HG02798 (cell line): ENCODE measurements at regions not wholly inside any gene's neighbourhood (a gene's known extent, or its start where the extent isn't known, plus 50 kb on each side); places are given as distances from the start of the nearest gene placed in this dataset.

Experiments
- ATAC-seq: cut with Tn5 transposase; IDR thresholded peaks from one replicate; pipeline ENCODE4 v1.9.1; 2021; ENCODE audit warnings: mild to moderate bottlenecking; ENCODE audit not compliant: unreplicated experiment, poor library complexity

DNA sequence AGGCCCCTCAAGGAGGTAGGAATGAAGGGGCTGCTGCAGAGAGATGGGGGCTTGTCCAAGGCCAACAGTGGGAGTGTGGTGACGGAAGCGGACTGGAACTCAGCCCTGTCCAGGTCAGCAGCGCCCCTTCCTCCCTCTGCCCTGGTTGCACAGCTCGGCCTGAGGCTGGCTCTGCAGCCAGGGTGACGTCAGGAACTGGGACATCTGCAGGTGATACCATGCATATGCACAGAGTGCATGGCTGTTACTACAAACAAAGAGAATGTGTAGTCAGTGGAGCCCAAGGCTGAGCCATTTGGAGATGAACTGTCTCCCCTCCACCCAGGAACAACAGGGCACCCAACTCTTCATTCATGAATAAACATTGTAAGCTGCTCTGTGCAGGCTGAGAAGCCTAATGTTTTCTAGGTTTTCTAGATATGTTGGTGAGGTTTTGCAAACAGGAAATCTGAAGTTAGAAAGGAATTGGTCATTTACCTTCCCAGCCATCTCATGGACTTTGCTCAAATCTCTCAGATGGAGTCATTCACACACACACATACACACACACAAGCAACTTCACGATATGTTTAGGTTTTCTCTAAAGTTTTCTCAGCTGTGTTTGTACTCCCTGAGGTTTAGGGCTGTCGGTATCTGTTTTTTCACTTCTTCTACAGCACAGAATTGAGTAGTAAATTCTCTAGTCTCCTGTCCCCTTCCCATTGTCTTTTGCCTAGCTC is 117.2 kb downstream of the TLE3 start:
- no peak for ATAC-seq

DNA sequence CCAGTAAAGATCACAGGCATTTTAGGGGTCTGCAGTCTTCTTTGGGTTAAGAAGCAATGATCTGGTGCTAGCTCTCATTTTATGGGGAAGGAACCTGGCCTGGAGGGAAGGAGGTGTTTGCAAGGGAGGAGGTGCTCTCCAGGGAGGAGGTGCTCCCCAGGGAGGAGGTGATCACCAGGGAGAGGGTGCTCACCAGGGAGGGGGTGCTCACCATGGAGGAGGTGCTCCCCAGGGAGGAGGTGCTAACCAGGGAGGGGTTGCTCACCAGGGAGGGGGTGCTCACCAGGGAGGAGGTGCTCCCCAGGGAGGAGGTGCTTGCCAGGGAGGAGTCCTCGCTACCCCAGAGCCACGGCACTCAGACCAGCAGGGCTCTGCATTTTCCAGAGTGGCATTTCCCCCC is 115.7 kb downstream of the TLE3 start:
- no peak for ATAC-seq

DNA sequence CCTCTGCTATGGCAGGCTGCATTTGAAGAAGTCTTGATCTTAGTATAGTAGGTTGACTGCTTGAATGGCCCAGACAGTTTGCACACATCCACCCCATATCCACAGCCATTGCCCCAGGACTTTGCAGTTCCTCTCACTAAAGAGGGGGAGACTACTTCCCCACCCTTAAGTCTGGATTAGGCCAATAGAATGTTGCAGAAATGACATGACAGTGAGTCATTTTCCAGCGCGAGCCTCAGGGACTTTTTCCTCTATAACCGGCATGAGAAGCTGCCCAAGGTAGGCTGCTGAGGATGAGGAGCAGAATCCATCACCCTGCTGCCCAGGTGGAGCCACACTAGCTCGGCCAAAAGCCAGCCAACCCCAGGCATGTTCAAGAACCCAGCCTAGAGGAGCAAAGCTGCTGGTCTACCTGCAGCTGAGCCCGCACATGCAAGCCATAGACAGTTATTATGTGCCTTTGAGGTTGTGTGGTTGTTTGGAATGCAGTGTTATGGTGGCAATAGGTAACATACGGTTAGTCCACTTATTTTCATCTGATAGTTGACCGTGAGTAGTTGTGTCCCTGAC is 113.9 kb downstream of the TLE3 start:
- ATAC-seq: no peak

DNA sequence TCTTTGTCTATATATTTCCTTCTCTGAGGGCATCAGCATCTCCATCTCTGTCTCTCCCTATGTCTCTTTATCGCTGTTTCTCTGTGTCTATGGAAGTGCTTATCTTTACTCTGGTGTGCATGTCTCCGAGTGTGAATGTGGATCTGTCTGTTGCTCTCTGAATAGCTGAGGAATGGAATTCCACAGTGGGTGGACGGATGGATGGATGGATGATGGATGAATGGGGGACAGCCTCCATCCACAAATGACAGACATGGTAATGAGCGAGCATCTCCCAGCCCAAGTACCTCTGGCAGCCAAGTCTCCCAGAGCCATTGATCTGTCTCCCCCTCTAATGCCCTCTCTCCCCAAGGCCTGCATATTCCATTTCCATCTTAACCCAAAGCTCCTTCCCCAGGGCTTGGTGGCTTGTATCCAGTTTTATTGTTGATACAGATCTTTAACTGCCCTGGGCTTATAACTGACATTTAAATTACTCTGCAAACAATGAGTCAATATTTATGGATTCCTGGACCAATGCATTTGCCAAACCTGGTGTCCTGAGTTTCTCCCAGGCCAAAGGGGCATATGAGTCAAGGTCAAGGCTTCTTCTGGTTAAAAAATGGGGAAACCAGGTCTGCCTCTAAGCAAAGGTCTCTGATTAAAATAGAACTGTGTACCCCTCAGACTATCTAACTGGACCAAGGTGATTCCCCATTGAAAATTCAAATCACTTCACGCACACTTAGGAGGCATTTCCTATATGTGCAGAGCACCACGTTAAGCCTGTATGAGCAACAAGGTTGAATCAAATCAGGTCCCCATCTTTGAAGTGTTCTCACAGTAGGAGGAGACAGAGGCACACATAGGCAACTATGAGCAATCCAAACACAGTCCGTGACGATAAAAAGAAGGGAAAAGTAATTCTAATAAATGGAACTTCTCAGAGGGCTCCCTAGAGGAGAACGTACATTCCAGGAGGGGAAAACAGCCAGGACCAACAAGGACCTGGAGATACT is 109.9 kb downstream of the TLE3 start:
- no peak for ATAC-seq

DNA sequence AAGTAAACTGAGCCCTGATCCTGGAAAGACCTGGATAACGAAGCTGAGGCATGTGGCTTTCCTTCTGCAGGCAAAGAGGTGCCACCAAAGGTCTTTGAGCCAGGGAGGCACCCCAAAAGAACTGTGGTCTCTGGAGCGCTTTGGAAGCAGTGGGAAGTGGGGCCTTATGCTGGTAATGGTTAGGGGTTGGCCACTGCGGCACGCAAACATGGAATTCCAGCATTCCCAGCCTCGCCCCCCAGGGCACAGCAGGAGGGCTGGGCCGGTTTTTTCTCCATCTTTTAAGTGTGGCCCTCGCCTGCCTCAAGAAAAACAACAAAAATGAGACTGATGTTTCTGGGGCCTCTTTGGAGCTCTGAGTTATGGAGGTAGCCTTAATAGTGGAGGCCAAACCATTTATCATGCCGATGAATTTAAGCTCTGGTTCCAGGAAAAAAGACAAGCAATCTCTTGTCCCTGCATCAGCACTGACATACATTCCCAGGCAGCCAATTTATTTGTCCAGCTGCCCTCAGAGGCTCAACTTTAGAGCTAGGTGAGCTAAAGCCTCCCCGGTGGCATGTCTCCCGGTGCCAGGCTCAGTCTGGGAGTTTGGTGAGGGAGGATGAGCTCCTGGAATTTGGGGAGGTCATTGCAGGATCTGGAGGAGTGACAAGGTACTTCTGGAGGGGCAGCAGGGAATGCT is 109.0 kb downstream of the TLE3 start:
- ATAC-seq: no peak

DNA sequence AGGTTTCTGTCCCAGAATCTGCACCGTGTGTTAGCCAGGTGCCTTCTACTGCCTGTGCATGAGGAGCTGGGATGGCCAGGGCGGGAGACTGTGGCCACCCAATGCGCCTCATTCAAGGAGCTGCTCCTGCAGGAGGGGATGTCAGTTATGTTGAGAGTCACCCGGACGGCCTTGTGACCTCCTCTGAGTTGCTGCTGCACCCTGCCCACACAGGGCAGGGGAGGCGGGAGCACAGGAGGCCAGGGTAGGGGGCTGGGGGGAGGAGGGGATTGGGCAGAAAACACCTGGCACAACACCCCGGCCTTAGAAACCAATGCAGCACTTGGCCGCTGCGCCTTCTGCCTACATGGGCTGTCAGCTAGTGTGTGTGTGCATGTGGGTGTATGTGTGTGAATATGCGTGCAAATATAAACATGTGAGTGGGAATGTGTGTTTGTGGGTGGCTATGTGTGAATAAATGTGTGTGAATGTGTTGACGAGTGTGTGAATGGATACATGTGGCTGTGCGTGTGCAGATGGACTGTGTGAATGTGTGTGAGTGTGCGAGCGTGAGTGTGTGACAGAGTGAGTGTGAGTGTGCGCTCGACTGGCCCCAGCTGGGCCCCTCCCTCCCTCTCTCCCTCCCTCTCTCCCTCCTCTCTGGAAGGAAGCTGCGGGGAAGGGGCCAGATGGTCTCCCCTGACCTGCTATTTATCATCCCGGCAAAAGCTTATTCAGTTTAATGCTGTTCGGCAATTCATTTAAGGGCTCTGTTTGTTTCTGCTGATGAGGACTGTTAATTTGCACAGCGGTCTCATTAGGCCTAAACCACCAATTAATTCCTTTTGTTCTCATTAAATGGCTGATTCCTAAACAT is 106.9 kb downstream of the TLE3 start:
- no peak for ATAC-seq

DNA sequence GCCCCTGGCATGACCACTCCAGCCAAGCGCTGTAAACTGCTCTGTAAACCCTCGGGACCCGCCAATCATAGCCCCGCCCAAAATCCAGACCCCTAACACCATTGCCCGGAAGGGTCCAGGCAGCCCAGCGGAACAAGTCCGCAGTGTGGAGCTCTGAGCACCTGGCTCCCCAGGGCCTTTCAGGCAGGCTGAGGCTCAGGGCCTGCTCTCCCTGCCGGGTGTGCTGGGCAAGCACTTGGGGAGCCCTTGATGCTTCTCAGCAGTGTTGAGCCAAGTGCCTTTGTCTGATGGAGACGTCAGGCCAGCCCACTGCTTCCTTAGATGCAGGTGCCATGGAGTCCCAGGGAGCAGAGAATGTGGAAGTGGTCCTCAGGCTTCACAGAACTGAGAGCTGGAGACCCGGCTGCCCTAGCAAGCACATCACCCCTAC is 106.2 kb downstream of the TLE3 start:
- ATAC-seq: no peak

DNA sequence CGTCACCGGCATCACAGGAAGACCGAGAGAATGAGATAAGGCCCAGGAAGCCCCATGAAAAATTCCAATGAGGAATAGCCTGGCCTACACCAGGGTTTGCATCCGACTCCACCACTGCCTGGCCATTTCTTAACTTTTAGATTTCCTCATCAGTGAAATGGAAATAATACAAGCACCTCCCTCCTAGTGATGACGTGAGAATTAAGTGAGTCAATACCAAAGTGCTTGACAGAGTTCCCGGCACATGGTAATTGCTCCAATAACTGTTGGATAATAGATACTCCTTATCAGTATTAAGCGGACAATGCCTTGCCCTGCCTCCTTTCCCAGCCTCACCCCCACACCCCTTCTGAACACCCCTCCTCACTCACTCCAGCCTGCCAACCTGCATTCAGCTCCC is 105.4 kb downstream of the TLE3 start:
- no peak for ATAC-seq

DNA sequence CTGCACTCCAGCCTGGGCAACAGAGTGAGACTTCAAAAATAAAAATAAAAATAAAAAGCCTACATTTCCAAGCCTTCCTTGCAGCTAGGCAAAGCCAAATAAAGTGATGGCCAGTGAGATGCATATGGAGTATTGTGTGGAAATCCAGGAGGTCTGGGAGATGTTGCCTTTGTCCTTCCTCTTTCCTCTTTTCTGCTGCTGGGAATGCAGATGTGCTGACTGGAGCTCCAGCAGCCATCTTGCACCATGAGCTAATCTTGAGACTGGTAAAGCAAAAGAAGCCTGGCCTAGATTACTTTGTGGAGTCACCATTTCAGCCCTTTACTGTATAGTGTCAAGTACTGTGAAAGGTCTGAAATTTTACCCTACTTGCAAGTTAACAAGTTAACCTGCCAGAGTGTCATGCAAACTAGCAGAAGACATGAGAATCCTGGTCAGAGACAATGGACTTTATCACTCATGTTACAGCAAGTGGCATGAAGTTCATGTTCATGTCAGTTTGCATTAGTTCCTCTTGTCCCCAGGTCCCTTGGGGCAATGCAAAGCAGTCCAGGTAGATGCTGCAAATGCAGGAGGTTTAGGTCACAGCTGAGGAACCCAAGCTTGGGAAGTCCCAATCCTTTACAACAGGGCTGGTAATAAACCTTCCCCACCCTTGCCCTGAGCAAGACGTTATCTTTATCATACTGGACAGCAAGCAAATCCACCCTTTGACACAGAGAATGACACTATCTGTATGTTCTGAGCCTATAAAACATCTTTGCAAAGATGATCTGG is 103.1 kb downstream of the TLE3 start:
- no peak for ATAC-seq

DNA sequence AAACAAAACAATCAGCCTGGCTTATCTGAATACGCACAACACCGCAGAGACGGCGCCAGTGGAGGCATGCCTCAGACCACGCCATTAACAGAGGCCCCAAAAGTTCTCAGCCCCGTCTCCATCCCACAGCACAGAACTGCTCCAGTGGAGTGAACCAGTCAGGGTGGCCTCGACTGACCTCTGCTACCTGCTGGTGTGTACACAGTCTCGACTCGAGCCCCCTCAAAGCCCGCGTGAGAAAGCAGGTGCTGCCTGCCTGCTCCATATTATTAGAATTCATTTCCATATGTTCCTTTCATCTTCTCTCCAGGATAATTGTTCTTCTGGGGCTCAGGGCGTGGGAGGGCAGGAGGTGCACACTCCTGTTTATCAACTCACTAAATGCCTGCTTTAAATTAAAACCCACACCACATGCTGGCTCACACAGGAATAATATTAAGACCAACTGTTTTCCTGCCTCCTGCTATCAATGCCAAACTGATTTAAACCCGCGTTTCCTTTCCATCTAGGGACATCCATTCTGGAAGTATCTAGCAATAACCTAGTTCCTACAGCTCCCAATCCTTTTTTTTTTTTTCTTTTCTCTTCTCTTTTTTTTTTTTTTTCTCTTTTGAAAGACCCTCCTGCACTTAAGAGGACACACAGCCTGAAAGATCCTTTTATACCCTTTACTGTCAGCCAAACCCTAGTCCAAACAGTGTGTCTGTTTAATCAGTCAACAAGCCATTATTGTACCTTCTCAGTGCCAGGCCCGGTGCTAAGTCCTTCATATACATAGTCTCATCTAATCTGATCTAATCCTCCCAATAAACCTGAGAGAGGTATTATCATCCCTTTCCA is 101.2 kb downstream of the TLE3 start:
- ATAC-seq: no peak

DNA sequence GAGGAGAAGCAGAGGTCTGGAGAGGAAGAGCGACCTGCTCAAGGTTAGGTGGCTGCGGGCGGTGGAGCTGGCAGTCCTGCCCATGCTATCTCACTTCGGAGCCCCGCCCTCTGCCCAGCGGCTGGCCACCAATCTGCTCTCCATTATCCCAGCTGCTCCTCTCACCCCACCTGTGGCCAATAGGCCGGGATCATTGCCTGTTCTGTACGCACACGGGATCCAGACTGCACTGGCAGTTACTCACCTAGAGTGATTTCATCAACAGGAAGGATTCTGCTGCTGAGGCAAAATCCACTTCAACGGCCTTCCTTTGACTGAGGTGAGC is 100.6 kb downstream of the TLE3 start:
- no peak for ATAC-seq
